ENCODE measurements at regions not wholly inside any gene's neighbourhood (a gene's known extent, or its start where the extent isn't known, plus 50 kb on each side); places are given as distances from the start of the nearest gene placed in this dataset.

DNA sequence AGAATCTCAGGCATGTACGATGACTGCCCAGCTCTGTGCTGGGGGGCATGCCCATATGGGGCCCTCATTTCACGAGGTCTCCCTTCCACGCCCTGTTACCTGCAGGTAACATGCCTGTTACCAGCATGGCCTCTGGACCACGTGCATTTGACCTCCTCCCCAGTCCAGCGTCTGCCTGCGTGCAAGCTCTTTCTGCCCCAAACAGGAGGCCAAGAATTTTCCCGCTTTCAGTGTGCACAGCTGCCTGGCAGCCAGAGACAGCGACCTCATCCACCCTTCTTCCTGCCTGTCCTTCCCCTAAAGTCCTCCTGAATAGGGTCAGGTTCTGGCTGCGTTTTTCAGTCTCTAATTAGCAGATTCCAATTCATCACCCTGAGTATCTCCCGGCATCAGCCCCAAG lies 306.5 kb upstream of the ZFHX3 start:
- DNase-seq (ENCODE audit: low spot score), result peak; percentile 53

- DNase-seq (ENCODE audit: low spot score), result no peak
Observed at GRCh38 chr16:73350707-73351452, 303.0 kb upstream of the ZFHX3 start.

DNA sequence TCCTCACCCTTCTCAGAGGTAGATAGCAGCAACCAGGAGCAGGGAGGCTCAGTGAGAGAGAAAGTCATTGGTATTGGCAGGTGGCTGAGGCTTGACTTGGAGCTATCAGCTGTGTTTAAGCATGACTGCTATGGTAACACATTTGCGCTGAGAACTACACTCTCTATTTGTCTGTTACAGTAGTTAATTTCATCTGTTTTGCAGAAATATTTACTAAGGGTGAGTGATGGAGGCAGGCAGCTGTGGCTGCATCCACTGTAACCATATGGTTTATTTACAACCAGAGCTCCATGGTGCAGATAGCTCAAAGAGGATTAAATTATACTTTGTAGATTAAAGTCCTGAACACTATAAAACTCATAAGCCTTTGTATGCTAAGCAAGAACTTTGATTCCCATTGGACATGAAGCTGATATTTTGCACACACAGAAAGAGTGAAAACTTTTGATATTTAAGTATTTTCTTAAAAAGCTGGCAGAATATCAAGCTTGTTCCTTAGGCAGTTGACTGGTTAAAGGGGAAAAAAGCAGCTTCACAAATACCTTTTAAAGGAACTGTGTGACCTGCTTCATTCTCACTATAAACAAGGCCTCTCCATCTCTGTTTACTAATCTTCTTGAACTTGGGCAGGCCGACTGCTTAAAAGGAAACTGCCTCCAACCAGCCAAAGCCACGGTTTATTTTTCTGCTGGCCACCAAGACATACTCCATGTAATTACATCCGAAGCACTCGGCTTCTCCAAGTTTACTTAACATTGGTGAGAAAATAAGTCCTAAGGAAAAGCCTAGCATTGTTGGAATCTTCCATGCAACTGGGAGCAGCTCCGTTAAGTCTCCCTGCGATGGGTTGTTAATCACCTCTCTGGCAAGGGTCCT lies 299.8 kb upstream of the ZFHX3 start:
- DNase-seq (ENCODE audit: low spot score), result no peak

DNA sequence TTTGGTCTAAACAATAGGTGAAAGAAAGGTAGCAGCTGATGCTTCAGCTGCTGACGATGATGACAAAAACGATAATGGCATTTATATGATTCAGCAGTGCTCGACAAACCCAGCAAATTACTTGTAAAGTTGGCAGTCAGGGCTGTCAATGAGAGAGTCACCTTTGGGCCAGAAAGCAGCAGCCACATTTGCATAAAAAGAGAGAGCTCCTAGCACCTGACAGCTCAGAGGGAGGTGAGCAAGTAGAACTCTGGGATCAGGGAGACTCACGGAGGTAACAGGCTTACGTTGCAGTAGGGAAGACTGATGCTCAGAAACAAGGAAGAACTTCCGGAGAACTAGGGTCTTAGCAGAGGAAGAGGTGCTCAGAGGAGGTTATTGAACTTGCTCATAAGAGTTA lies 291.9 kb upstream of the ZFHX3 start:
- DNase-seq (ENCODE audit: low spot score), result no peak

DNA sequence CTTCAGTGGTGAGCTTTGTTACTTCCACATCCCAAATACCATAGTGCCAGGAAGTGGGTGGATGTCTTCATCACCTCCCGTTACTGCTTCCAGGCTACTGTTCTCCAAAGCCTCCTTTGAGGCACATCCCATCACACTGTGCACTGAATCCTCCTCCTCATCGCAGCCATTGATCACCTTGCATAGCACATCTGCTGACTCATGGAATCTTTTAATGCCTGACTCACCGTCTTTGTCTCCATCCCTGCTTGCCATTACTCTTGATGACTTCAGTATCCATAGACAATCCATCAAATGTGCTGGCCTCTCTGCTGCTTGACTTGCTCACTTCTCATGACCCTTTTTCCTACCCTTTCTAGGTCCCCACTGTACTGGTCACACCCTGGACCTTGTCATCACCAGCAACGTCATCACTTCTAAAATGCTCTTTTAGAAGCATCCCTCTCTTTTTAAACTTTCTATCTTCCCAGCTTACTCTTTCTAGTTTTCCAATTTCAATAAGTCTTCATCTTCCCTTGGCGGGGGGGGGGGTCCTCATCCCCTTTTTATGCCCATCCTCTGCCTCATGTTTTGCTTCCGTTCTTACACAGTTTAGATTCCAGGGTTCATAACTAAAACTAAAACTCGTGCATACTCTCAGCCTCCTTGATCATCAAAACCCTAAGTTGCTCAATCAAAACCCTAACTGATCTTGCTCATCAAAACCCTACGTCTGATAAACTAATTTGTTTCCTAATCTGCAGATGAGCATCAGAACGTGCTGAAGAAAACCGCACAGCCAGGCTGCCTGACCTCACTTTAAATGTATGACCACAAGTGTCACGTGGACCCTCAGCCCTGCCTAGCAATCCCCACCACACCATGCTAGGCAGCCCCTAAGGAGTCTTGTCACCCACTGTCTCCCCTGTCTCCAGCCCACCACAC lies 289.7 kb upstream of the ZFHX3 start:
- no peak for DNase-seq (ENCODE audit: low spot score)

- peak; percentile 52 for DNase-seq (ENCODE audit: low spot score)
Observed at GRCh38 chr16:73329358-73330286, 281.7 kb upstream of the ZFHX3 start.

DNA sequence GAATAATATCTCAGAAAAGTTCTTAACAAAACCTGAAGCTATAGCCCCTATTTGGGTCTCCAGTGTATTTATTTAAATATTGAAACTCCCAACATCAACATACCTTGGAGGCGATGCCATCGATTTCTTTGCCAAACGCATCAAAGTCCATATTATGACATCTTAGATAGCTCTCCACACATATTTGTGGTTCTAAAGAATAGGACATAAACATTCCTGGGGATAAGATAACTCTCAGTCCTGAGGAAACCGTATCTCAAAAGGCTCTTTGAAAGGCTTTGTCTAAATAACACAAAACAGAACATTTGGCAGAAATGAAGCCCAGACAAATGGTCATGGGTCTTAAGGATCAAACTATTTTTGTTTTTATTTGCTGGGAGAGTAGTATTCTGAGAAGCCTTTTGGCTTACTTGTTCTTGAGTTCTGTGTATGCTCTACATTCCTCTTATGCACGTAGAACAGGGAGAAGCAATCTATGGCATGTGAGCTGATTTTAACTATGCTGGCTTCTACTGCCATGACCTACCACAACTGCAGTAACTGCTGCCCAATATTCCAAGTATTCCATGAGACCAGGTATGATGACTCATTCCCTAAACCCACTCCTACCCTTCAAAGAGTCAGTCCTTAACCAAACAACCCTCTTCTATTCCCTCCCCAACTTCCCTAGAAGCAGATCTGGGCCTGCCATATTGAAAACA lies 279.0 kb upstream of the ZFHX3 start:
- no peak for DNase-seq (ENCODE audit: low spot score)

DNA sequence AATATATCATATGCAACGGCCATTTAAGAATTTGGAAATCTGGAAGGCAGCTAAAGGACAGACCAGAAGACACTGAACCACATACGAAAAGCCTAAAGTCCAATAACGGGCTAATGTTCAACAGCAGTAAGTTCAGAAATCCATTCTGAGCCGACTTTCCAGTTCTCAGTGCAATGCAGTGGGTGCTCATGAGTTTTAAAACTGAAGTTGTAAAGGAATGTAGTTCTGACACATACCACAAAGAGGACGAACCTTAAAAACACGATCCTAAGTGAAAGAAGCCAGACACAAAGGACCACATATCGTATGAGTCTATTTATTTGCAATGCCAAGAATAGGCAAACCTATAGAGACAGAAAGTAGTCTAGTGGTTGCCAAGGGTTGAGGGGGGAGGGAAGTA lies 278.3 kb upstream of the ZFHX3 start:
- no peak for DNase-seq (ENCODE audit: low spot score)

GRCh38 chr16:73323880-73324279 lies 276.0 kb upstream of the ZFHX3 start:
- no peak for DNase-seq (ENCODE audit: low spot score)

GRCh38 chr16:73322856-73323255 lies 274.9 kb upstream of the ZFHX3 start:
- DNase-seq (ENCODE audit: low spot score), result no peak

- DNase-seq (ENCODE audit: low spot score), result no peak
Observed at GRCh38 chr16:73321853-73322252, 273.9 kb upstream of the ZFHX3 start.

DNA sequence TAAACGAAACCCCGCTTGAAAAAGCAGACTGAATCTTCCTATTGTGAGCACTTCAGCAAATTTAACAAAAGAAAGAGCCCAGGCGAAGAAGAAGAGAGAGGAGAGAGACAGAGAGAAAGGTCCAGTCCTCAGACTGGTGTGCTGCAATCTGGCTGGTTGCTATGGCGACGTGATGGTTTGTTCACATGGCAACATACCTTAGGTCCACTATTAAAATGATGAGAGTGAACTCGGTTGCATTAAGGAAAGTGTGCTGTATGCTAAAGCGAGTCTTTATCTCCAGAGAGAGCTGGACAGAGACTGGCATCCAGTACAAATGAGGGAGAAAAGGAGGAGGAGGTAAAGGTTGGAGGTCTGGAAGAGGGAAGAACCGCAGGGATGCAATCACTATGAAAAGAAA lies 271.8 kb upstream of the ZFHX3 start:
- DNase-seq (ENCODE audit: low spot score), result no peak

DNA sequence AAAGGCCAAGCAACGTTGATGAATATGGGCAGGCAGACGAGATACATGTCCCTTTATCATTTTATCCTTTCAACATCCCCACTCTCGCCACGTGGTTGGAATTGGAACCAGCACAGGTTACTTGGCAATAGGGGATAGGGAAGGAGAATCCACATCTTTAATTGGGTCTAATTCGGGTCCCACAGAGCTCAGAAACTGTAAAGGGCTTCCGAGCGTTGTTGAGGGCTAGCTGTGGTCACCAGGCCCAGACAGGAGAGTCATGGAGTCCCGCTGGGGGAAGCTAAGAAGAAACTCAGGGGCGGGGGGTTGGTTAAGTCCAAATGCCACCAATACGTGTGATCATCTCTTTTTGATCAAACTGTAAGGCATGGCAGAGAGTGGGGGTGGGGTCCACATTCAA lies 271.3 kb upstream of the ZFHX3 start:
- DNase-seq (ENCODE audit: low spot score), result no peak

DNA sequence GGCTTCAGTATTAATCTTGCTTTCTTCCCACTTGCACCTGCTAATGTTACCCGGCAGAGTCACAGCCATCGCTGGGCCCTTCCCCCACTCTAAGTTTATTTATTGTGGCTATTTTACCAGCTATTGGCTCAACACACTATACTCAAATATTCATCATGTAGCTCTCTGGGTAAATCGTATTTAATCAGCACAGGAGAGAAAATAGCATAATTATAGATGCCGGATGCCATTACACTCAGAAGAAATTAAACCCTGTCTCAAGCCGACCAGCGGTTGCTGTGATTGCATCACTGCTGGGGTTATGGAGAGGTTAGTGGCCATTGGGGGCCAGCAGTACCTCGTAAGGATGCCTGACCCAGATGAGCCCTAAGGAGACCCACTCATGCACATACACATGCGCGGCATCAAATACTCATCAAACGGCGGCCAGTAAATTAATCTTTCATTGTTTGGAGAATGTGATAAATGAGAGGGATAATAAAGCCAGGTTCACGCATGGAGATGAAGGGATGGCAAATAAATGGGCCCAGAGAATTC lies 269.5 kb upstream of the ZFHX3 start:
- no peak for DNase-seq (ENCODE audit: low spot score)

- DNase-seq (ENCODE audit: low spot score), result no peak
Observed at GRCh38 chr16:73315645-73316044, 267.7 kb upstream of the ZFHX3 start.

- no peak for DNase-seq (ENCODE audit: low spot score)
Observed at GRCh38 chr16:73313950-73314349, 266.0 kb upstream of the ZFHX3 start.

- no peak for DNase-seq (ENCODE audit: low spot score)
Observed at GRCh38 chr16:73311857-73312723, 264.2 kb upstream of the ZFHX3 start.

DNA sequence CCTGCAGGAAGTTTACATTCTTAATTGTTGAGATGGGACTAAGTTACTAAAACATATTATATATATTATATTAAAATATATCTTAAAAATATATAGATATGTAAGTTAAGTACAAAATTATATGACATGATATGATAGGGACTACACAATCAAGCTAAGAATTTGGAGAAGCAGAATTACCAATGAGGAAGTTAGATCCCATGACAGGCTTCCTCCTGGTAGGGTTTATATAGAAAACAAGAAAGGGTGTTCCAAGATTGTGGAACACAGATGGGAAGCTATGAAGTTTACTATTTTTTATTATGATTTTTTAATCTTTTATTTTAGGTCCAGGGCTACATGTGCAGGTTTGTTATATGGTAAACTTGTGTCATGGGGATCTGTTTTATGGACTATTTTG lies 260.8 kb upstream of the ZFHX3 start:
- DNase-seq (ENCODE audit: low spot score), result no peak

DNA sequence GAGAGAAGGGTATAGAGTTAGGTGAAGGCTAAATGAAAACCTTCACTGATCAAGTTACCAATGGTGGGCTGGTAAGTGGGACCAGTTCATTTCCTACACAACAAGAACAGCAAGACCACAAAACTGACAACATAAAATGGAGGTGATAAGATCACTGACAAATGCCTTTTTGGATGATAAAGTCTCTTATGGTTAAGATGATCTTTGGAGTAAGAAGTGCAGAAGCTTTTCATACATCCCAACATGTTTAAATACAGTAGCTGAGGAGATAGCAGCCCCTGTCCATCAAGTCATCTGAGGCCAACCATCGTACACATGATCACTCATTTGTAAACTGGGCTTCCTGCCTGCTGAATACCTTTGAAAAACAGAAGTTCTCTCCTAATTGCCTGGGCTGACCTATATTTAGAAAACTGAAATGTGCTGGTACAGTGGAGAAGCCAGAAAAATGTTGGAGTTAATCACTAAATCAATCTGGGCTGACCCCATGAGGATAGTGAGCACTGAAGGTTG lies 259.0 kb upstream of the ZFHX3 start:
- no peak for DNase-seq (ENCODE audit: low spot score)

All from ecto neural progenitor cell (in vitro differentiated cells).